Mesothelial cell of epicardium (in vitro differentiated cells): ENCODE measurements at regions not wholly inside any gene's neighbourhood (a gene's known extent, or its start where the extent isn't known, plus 50 kb on each side); places are given as distances from the start of the nearest gene placed in this dataset.

Source experiments
- DNase-seq, 2 experiments: peaks; one replicate each; pipeline ENCODE4 v3.0.0; 2021; ENCODE audit warnings: low spot score in 2 of 2; ENCODE audit not compliant: unreplicated experiment in 2 of 2
- H3K27ac Mint-ChIP-seq: 2 replicates; pipeline ENCODE4 v1.8.0; 2021; ENCODE audit warnings: mixed read lengths
- H3K27me3 Mint-ChIP-seq: 2 replicates; pipeline ENCODE4 v1.8.0; 2021; ENCODE audit warnings: low read depth, mixed read lengths
- H3K36me3 Mint-ChIP-seq: 2 replicates; pipeline ENCODE4 v1.8.0; 2021; ENCODE audit warnings: mixed read lengths
- H3K4me1 Mint-ChIP-seq: 2 replicates; pipeline ENCODE4 v1.8.0; 2021; ENCODE audit warnings: mixed read lengths
- H3K4me3 Mint-ChIP-seq: 2 replicates; pipeline ENCODE4 v1.8.0; 2021; ENCODE audit warnings: mild to moderate bottlenecking, moderate library complexity, mixed read lengths
- H3K9me3 Mint-ChIP-seq: 2 replicates; pipeline ENCODE4 v1.8.0; 2021; ENCODE audit warnings: mixed read lengths
- TF ChIP-seq, protein P1 (sequence below): fragments of 200-600 bp; sonication (generic); IDR thresholded peaks from one replicate; pipeline ENCODE4 v1.5.0; 2021; ENCODE audit warnings: antibody characterized with exemption; ENCODE audit not compliant: unreplicated experiment

- H3K27me3 Mint-ChIP-seq = peaks cover 45% of the 10 kb centered on the region
- DNase-seq = no peak
- peaks cover 3% of the 10 kb centered on the region for H3K9me3 Mint-ChIP-seq
- H3K4me1 Mint-ChIP-seq = peaks cover 8% of the 10 kb centered on the region
- TF ChIP-seq, protein P1, sequence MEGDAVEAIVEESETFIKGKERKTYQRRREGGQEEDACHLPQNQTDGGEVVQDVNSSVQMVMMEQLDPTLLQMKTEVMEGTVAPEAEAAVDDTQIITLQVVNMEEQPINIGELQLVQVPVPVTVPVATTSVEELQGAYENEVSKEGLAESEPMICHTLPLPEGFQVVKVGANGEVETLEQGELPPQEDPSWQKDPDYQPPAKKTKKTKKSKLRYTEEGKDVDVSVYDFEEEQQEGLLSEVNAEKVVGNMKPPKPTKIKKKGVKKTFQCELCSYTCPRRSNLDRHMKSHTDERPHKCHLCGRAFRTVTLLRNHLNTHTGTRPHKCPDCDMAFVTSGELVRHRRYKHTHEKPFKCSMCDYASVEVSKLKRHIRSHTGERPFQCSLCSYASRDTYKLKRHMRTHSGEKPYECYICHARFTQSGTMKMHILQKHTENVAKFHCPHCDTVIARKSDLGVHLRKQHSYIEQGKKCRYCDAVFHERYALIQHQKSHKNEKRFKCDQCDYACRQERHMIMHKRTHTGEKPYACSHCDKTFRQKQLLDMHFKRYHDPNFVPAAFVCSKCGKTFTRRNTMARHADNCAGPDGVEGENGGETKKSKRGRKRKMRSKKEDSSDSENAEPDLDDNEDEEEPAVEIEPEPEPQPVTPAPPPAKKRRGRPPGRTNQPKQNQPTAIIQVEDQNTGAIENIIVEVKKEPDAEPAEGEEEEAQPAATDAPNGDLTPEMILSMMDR = no peak
- no peak overlapping the region for H3K4me3 Mint-ChIP-seq
- H3K27ac Mint-ChIP-seq = no peak overlapping the region
- no peaks in the 10 kb centered on the region for H3K36me3 Mint-ChIP-seq
These were observed 214.7 kb downstream of the EMX2 start for GRCh38 chr10:117757086-117757720.

- Mint-ChIP-seq H3K27me3 (peaks cover 57% of the 10 kb centered on the region), H3K27ac (no peak overlapping the region), H3K36me3 (no peaks in the 10 kb centered on the region), H3K4me1 (peaks cover 8% of the 10 kb centered on the region), H3K9me3 (peaks cover 3% of the 10 kb centered on the region), H3K4me3 (no peak overlapping the region)
- TF ChIP-seq, protein P1 = no peak
- no peak for DNase-seq
These were observed 216.7 kb downstream of the EMX2 start for GRCh38 chr10:117759266-117759665.

GRCh38 chr10:117761695-117762094, 219.1 kb downstream of the EMX2 start:
- no peak overlapping the region for H3K4me3 Mint-ChIP-seq
- TF ChIP-seq, protein P1 = no peak
- H3K27ac Mint-ChIP-seq = no peak overlapping the region
- H3K4me1 Mint-ChIP-seq = peaks cover 8% of the 10 kb centered on the region
- H3K27me3 Mint-ChIP-seq = peaks cover 68% of the 10 kb centered on the region
- H3K9me3 Mint-ChIP-seq = peaks cover 3% of the 10 kb centered on the region
- H3K36me3 Mint-ChIP-seq = no peaks in the 10 kb centered on the region
- DNase-seq = no peak

DNA sequence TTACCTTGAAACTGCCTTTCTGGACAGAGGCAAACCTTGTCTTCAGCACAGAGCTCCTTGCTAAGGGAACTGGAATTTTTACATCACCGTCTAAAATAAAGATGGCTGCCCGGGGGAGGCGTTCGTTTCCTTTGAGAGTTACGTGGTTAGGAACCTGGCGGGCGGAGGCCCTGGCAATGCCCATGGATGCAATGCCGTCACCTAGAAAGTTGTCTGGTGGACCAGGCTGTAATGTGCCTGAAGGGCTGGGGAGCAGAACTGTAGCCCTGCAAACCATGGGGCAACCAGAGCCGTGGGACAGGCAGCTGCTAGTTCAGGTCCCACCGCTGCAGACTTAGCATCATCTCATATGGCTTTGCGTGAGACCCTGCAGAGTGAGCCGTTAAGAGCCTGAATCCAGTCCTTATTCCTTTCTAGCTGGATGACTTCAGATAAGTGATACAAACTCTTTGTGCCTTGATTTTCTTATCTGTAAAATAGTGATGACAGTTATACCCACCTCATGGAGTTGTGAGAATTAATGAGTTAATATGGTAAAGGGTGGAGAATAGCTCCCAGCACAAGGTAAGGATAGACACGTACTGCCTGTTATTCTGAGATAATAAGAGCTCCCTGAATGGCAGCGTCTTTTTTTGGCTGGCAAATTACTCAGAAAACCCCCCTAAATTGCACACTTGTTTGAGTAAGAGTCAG, 219.7 kb downstream of the EMX2 start:
- DNase-seq = no peak
- Mint-ChIP-seq H3K27ac (no peak overlapping the region), H3K27me3 (peaks cover 68% of the 10 kb centered on the region), H3K9me3 (peaks cover 3% of the 10 kb centered on the region), H3K4me3 (no peak overlapping the region), H3K4me1 (peaks cover 4% of the 10 kb centered on the region), H3K36me3 (no peaks in the 10 kb centered on the region)
- TF ChIP-seq, protein P1 = no peak

GRCh38 chr10:117762819-117763172, 220.2 kb downstream of the EMX2 start:
- Mint-ChIP-seq H3K27ac (no peak overlapping the region), H3K27me3 (peaks cover 68% of the 10 kb centered on the region), H3K4me1 (peaks cover 2% of the 10 kb centered on the region), H3K9me3 (peaks cover 3% of the 10 kb centered on the region), H3K4me3 (no peak overlapping the region), H3K36me3 (no peaks in the 10 kb centered on the region)
- TF ChIP-seq, protein P1 = no peak
- no peak for DNase-seq
